ENCODE measurements at regions not wholly inside any gene's neighbourhood (a gene's known extent, or its start where the extent isn't known, plus 50 kb on each side); places are given as distances from the start of the nearest gene placed in this dataset.

GRCh38 chr4:75338352-75338880, 175.8 kb downstream of the RCHY1 start:
- no peak for TF ChIP-seq CTCF (IDR thresholded peaks at IDR 0.05; ENCODE audit: low read length)
- TF ChIP-seq EZH2 (IDR thresholded peaks at IDR 0.05; ENCODE audit: borderline replicate concordance, low read length) = no peak
